Activated T-helper 9 cell treated with anti-CD3 and anti-CD28 coated beads, Interleukin-2, amount 50 U/mL, for 16 hours (primary cell): ENCODE measurements at regions not wholly inside any gene's neighbourhood (a gene's known extent, or its start where the extent isn't known, plus 50 kb on each side); places are given as distances from the start of the nearest gene placed in this dataset.
"Not testable (repeated sequence)": the region's sequence is repeated elsewhere in the genome, so short reads cannot be mapped to it uniquely, and the experiment has no call there.

Experiments
- DNase-seq: peaks from one replicate; pipeline ENCODE4 v3.0.0-alpha.2; 2020; ENCODE audit warnings: low read depth

- DNase-seq, result no peak
Measured at GRCh38 chr11:134665571-134666270, 253.7 kb upstream of the B3GAT1 start.

- no peak for DNase-seq
Measured at GRCh38 chr11:134665188-134665535, 253.1 kb upstream of the B3GAT1 start.

- DNase-seq, result no peak
Measured at GRCh38 chr11:134664447-134665187, 252.6 kb upstream of the B3GAT1 start.

- DNase-seq, result no peak
Measured at GRCh38 chr11:134663506-134664313, 251.7 kb upstream of the B3GAT1 start.

GRCh38 chr11:134662629-134663360 lies 250.8 kb upstream of the B3GAT1 start:
- no peak for DNase-seq

GRCh38 chr11:134661660-134662059 lies 249.6 kb upstream of the B3GAT1 start:
- DNase-seq, result no peak

GRCh38 chr11:134660416-134660815 lies 248.4 kb upstream of the B3GAT1 start:
- DNase-seq, result no peak

- DNase-seq, result no peak
Measured at GRCh38 chr11:134659882-134660281, 247.8 kb upstream of the B3GAT1 start.

GRCh38 chr11:134658481-134659225 lies 246.6 kb upstream of the B3GAT1 start:
- DNase-seq, result no peak

GRCh38 chr11:134657631-134658030 lies 245.6 kb upstream of the B3GAT1 start:
- no peak for DNase-seq

- no peak for DNase-seq
Measured at GRCh38 chr11:134656861-134657540, 245.0 kb upstream of the B3GAT1 start.

GRCh38 chr11:134656086-134656840 lies 244.2 kb upstream of the B3GAT1 start:
- DNase-seq, result not testable (repeated sequence)

- DNase-seq, result no peak
Measured at GRCh38 chr11:134655189-134655989, 243.3 kb upstream of the B3GAT1 start.

GRCh38 chr11:134654161-134654915 lies 242.3 kb upstream of the B3GAT1 start:
- DNase-seq, result no peak

- DNase-seq, result no peak
Measured at GRCh38 chr11:134652586-134653255, 240.7 kb upstream of the B3GAT1 start.

GRCh38 chr11:134647066-134647743 lies 235.2 kb upstream of the B3GAT1 start:
- DNase-seq, result no peak

GRCh38 chr11:134646561-134646960 lies 234.5 kb upstream of the B3GAT1 start:
- no peak for DNase-seq
